Sigmoid colon (tissue), 4 donors: ENCODE measurements at regions not wholly inside any gene's neighbourhood (a gene's known extent, or its start where the extent isn't known, plus 50 kb on each side); places are given as distances from the start of the nearest gene placed in this dataset.

Source experiments
- EP300 ChIP-seq, 4 donors: sonication (generic); formaldehyde crosslinking; IDR thresholded peaks; one replicate each; pipeline ENCODE4 v1.6.1; 2017; ENCODE audit warnings: antibody characterized with exemption in 4 of 4
- TF ChIP-seq, protein P1 (sequence below), 4 experiments: fragments of 450-650 bp in 3 of 4; fragments of 200-600 bp in 1 of 4; IDR thresholded peaks; one replicate each; pipeline ENCODE4 v1.5.1; 2016 to 2019; ENCODE audit warnings: antibody characterized with exemption in 4 of 4, mild to moderate bottlenecking in 3 of 4, moderate library complexity in 2 of 4

DNA sequence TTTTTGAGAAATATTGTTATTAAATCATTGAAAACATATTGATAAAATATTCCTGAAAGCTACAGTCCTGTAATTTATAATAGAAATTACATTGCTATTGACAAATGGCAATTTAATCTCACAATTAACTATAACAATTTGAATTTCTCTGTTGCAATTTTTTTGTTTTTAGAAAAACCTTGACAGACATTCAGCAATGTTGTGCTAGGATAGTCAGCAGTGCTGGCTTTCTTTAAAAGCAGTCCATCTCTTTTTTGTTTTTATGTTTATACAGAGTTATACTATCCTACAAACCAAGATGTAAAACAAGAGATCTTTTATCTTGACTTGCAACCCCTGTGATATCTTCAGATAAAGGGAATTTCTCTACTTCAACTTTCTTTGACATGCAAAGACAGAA is 93.1 kb downstream of the TUSC7 start:
- TF ChIP-seq, protein P1, sequence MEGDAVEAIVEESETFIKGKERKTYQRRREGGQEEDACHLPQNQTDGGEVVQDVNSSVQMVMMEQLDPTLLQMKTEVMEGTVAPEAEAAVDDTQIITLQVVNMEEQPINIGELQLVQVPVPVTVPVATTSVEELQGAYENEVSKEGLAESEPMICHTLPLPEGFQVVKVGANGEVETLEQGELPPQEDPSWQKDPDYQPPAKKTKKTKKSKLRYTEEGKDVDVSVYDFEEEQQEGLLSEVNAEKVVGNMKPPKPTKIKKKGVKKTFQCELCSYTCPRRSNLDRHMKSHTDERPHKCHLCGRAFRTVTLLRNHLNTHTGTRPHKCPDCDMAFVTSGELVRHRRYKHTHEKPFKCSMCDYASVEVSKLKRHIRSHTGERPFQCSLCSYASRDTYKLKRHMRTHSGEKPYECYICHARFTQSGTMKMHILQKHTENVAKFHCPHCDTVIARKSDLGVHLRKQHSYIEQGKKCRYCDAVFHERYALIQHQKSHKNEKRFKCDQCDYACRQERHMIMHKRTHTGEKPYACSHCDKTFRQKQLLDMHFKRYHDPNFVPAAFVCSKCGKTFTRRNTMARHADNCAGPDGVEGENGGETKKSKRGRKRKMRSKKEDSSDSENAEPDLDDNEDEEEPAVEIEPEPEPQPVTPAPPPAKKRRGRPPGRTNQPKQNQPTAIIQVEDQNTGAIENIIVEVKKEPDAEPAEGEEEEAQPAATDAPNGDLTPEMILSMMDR (IDR thresholded peaks at IDR 0.05): no peak
- no peak for TF ChIP-seq EP300 (IDR thresholded peaks at IDR 0.05)
